HG02943 (cell line): ENCODE measurements at regions not wholly inside any gene's neighbourhood (a gene's known extent, or its start where the extent isn't known, plus 50 kb on each side); places are given as distances from the start of the nearest gene placed in this dataset.

ENCODE experiments used
- ATAC-seq: cut with Tn5 transposase; IDR thresholded peaks from one replicate; pipeline ENCODE4 v1.9.1; 2021; ENCODE audit warnings: mild to moderate bottlenecking, low read depth, moderate library complexity; ENCODE audit not compliant: unreplicated experiment

GRCh38 chr3:117228466-117228865 is 518.9 kb downstream of the TUSC7 start:
- ATAC-seq = no peak

- ATAC-seq = no peak
These were observed 521.3 kb downstream of the TUSC7 start for GRCh38 chr3:117230924-117231323.

- ATAC-seq = no peak
These were observed 524.8 kb downstream of the TUSC7 start for GRCh38 chr3:117234331-117234730.

GRCh38 chr3:117235304-117235703 is 525.7 kb downstream of the TUSC7 start:
- no peak for ATAC-seq

GRCh38 chr3:117238806-117239205 is 529.2 kb downstream of the TUSC7 start:
- no peak for ATAC-seq

GRCh38 chr3:117243657-117244056 is 534.1 kb downstream of the TUSC7 start:
- no peak for ATAC-seq

- no peak for ATAC-seq
These were observed 537.4 kb downstream of the TUSC7 start for GRCh38 chr3:117246771-117247555.

- no peak for ATAC-seq
These were observed 538.6 kb downstream of the TUSC7 start for GRCh38 chr3:117248153-117248552.

GRCh38 chr3:117252208-117252607 is 542.6 kb downstream of the TUSC7 start:
- ATAC-seq = no peak

- no peak for ATAC-seq
These were observed 543.1 kb downstream of the TUSC7 start for GRCh38 chr3:117252651-117253050.

GRCh38 chr3:117253636-117254035 is 544.1 kb downstream of the TUSC7 start:
- no peak for ATAC-seq

- no peak for ATAC-seq
These were observed 545.4 kb downstream of the TUSC7 start for GRCh38 chr3:117254985-117255384.

GRCh38 chr3:117255736-117256135 is 546.2 kb downstream of the TUSC7 start:
- ATAC-seq = no peak

GRCh38 chr3:117261983-117262421 is 552.4 kb downstream of the TUSC7 start:
- ATAC-seq = no peak

- ATAC-seq = no peak
These were observed 553.7 kb downstream of the TUSC7 start for GRCh38 chr3:117263270-117263669.

GRCh38 chr3:117263745-117264144 is 554.2 kb downstream of the TUSC7 start:
- ATAC-seq = no peak

GRCh38 chr3:117264204-117264994 is 554.8 kb downstream of the TUSC7 start:
- ATAC-seq = no peak

GRCh38 chr3:117266806-117267205 is 557.2 kb downstream of the TUSC7 start:
- no peak for ATAC-seq

- ATAC-seq = no peak
These were observed 558.7 kb downstream of the TUSC7 start for GRCh38 chr3:117268318-117268717.

- no peak for ATAC-seq
These were observed 562.7 kb downstream of the TUSC7 start for GRCh38 chr3:117272274-117272673.

- no peak for ATAC-seq
These were observed 563.4 kb downstream of the TUSC7 start for GRCh38 chr3:117272876-117273523.
